ENCODE measurements at regions not wholly inside any gene's neighbourhood (a gene's known extent, or its start where the extent isn't known, plus 50 kb on each side); places are given as distances from the start of the nearest gene placed in this dataset.

- Histone ChIP-seq H3K9me1 (ENCODE audit: control insufficient read depth, insufficient read depth, low read length) (no peaks in the 10 kb centered on the region), H3K79me2 (ENCODE audit: control insufficient read depth, insufficient read depth, low read length) (no peaks in the 10 kb centered on the region), H3K4me2 (ENCODE audit: insufficient read depth, low read length) (no peak overlapping the region), H4K20me1 (replicated peaks; ENCODE audit: control insufficient read depth, insufficient read depth, low read length) (no peaks in the 10 kb centered on the region), H3K27me3 (ENCODE audit: control insufficient read depth in 2 of 2, insufficient read depth in 2 of 2, low read length in 2 of 2) (no peaks in the 10 kb centered on the region), H3K4me1 (replicated peaks in 1 of 2; ENCODE audit: control insufficient read depth in 2 of 2, insufficient read depth in 2 of 2, low read length in 2 of 2) (peaks cover 2 to 9% of the 10 kb centered on the region in 2 experiments; a peak in 4 of 5 replicates), H3K9ac (ENCODE audit: insufficient read depth in 1 of 2, low read depth in 2 of 2, low read length in 2 of 2) (peak overlapping the region in 1 of 2 experiments; percentile 6; a peak in 2 of 4 replicates), H3K27ac (ENCODE audit: extremely low read depth, low read depth, low read length) (no peak overlapping the region), H3K9me3 (replicated peaks; ENCODE audit: control insufficient read depth, insufficient read depth, low read depth, low read length) (no peaks in the 10 kb centered on the region), H2AFZ (ENCODE audit: low read depth, low read length) (peak overlapping the region; percentile 77), H3K36me3 (ENCODE audit: control insufficient read depth, insufficient read depth, low read length) (no peaks in the 10 kb centered on the region), H3K4me3 (no peak overlapping the region)
- in situ Hi-C loops (cut with MboI) (no loop called here), intact Hi-C loops (cut with micrococcal nuclease) (no loop called here)
- ChIA-PET CTCF (ENCODE audit: low intra/inter-chr PET ratio) (no interaction called here), POLR2A (no interaction called here)
- TF ChIP-seq CBFA2T3 (IDR thresholded peaks at IDR 0.05) (peak; percentile 37; the same call in 1 of the 2 replicates), TCF3 (CRISPR knock-in tag; IDR thresholded peaks at IDR 0.05) (no peak), CBFA2T2 (conservative IDR thresholded peaks at IDR 0.05) (0 out of 2 replicates have a peak, but pooled peaks have one; percentile 3)
- FAIRE-seq: peak; percentile 26
- BruUV-seq (replicated peaks): no TSS peak
- ATAC-seq: peak; percentile 70
- WGBS (ENCODE audit: insufficient coverage, low coverage, missing lambda C conversion rate): 70% methylated on average over 4 of the region's 5 CpGs
- peak; percentile 24 to 41 (median 32) for DNase-seq (ENCODE audit: extremely low read depth in 1 of 4, low spot score in 3 of 4)
Observed at GRCh38 chr10:128614802-128615553, 488.8 kb upstream of the MKI67 start.

DNA sequence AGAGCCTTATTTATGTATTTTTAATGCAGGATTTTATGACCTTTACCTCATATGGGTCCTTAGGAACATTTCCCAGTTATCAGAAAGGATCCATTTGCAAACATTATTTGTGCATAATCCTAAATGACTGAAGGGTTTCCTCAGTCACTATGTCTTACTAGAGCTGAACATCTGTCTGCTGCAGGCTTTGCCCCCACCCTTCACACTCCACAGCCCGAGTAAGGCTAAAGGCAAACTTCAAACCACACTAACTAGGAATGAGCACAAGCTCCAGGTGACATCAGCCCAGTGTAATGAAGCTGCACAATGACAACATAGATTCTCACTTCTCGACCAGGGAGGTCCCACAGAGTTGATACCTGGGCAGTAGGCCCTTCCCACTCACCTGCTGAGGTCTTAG lies 491.3 kb upstream of the MKI67 start:
- Histone ChIP-seq H3K9ac (ENCODE audit: insufficient read depth in 1 of 2, low read depth in 2 of 2, low read length in 2 of 2) (no peak overlapping the region), H3K4me2 (ENCODE audit: insufficient read depth, low read length) (no peak overlapping the region), H4K20me1 (replicated peaks; ENCODE audit: control insufficient read depth, insufficient read depth, low read length) (no peaks in the 10 kb centered on the region), H3K4me1 (replicated peaks in 1 of 2; ENCODE audit: control insufficient read depth in 2 of 2, insufficient read depth in 2 of 2, low read length in 2 of 2) (peaks cover 2 to 9% of the 10 kb centered on the region in 2 experiments; a peak in 4 of 5 replicates), H3K9me1 (ENCODE audit: control insufficient read depth, insufficient read depth, low read length) (no peaks in the 10 kb centered on the region), H3K27ac (ENCODE audit: extremely low read depth, low read depth, low read length) (no peak overlapping the region), H3K4me3 (no peak overlapping the region), H3K27me3 (ENCODE audit: control insufficient read depth in 2 of 2, insufficient read depth in 2 of 2, low read length in 2 of 2) (no peaks in the 10 kb centered on the region), H3K79me2 (ENCODE audit: control insufficient read depth, insufficient read depth, low read length) (no peaks in the 10 kb centered on the region), H2AFZ (ENCODE audit: low read depth, low read length) (peak overlapping the region; percentile 33; the same call in 1 of the 2 replicates), H3K36me3 (ENCODE audit: control insufficient read depth, insufficient read depth, low read length) (no peaks in the 10 kb centered on the region), H3K9me3 (replicated peaks; ENCODE audit: control insufficient read depth, insufficient read depth, low read depth, low read length) (no peaks in the 10 kb centered on the region)
- in situ Hi-C loops (cut with MboI): no loop called here
- DNase-seq (ENCODE audit: extremely low read depth in 1 of 4, low spot score in 3 of 4): no peak
- intact Hi-C loops (cut with micrococcal nuclease): no loop called here
- FAIRE-seq: no peak
- WGBS (ENCODE audit: insufficient coverage, low coverage, missing lambda C conversion rate): 17% methylated on average over 1 of the region's 2 CpGs
- no peak for ATAC-seq
- POLR2A ChIA-PET: interaction anchor here (0.6 kb wide), 1 partner anchor 8 kb away, joined by 3 read pairs; no protein-coding TSS in a partner anchor
- CTCF ChIA-PET (ENCODE audit: low intra/inter-chr PET ratio): no interaction called here
- BruUV-seq (replicated peaks): no TSS peak
- TF ChIP-seq GTF2E2 (tag; IDR thresholded peaks at IDR 0.05): no peak

Measured in K562 (cell line).